ENCODE measurements at regions not wholly inside any gene's neighbourhood (a gene's known extent, or its start where the extent isn't known, plus 50 kb on each side); places are given as distances from the start of the nearest gene placed in this dataset.

- ATAC-seq (no peak), DNase-seq (no peak)
- intact Hi-C loops (cut with DNase I), result loop anchor here in 1 of 10 donors (10.0 kb wide), 1 partner anchor 593 kb away; no protein-coding TSS in a partner anchor
- peak overlapping the region in 1 of 12 donors; percentile 19 for H3K27ac ChIP-seq
- TF ChIP-seq POLR2A (IDR thresholded peaks at IDR 0.05), result no peak
- TF ChIP-seq CTCF (IDR thresholded peaks at IDR 0.05), result no peak
- H3K4me3 ChIP-seq, result no peak overlapping the region
- WGBS, 4 donors, result 89 to 93% (median 90%) methylated on average over 3 of the region's 3 CpGs
- H3K4me1 ChIP-seq, result peaks cover 0 to 21% (median 0%) of the 10 kb centered on the region in 12 donors
- peaks cover 0 to 3% (median 0%) of the 10 kb centered on the region in 12 donors for H3K9me3 ChIP-seq
- no peaks in the 10 kb centered on the region for H3K36me3 ChIP-seq
- no peaks in the 10 kb centered on the region for H3K27me3 ChIP-seq
These were observed 491.0 kb downstream of the FGF9 start for GRCh38 chr13:22161871-22162270.

- intact Hi-C loops (cut with DNase I), result loop anchor here in 1 of 10 donors (10.0 kb wide), 1 partner anchor 592 kb away; no protein-coding TSS in a partner anchor
- peaks cover 0 to 3% (median 0%) of the 10 kb centered on the region in 12 donors for H3K9me3 ChIP-seq
- 72 to 84% (median 77%) methylated on average over 1 of the region's 1 CpG for WGBS, 4 donors
- DNase-seq (no peak), ATAC-seq (no peak)
- TF ChIP-seq CTCF (IDR thresholded peaks at IDR 0.05) (no peak), POLR2A (IDR thresholded peaks at IDR 0.05) (no peak)
- peak overlapping the region in 1 of 12 donors; percentile 52 for H3K27ac ChIP-seq
- no peaks in the 10 kb centered on the region for H3K36me3 ChIP-seq
- H3K4me1 ChIP-seq, result peaks cover 0 to 21% (median 0%) of the 10 kb centered on the region in 12 donors
- H3K4me3 ChIP-seq, result peak overlapping the region in 1 of 12 donors; percentile 23
- H3K27me3 ChIP-seq, result no peaks in the 10 kb centered on the region
These were observed 492.0 kb downstream of the FGF9 start for GRCh38 chr13:22162889-22163288.

GRCh38 chr13:22168437-22169190, 497.7 kb downstream of the FGF9 start:
- no peak for TF ChIP-seq POLR2A (IDR thresholded peaks at IDR 0.05)
- TF ChIP-seq CTCF (IDR thresholded peaks at IDR 0.05), result peak in 5 of 12 donors; percentile 7 to 31 (median 10)
- Histone ChIP-seq H3K4me1 (peaks cover 0 to under 1% (median 0%) of the 10 kb centered on the region in 12 donors), H3K27ac (no peak overlapping the region), H3K4me3 (no peak overlapping the region), H3K27me3 (no peaks in the 10 kb centered on the region), H3K9me3 (peaks cover 0 to 3% (median 0%) of the 10 kb centered on the region in 12 donors), H3K36me3 (no peaks in the 10 kb centered on the region)
- intact Hi-C loops (cut with DNase I), result loop anchor here in 2 of 10 donors (5.0 to 10.0 kb wide), 2 partner anchors 109 to 586 kb away; no protein-coding TSS in a partner anchor
- no peak for ATAC-seq
- WGBS, 4 donors, result 70 to 78% (median 72%) methylated on average over 11 of the region's 11 CpGs
- DNase-seq, result no peak

DNA sequence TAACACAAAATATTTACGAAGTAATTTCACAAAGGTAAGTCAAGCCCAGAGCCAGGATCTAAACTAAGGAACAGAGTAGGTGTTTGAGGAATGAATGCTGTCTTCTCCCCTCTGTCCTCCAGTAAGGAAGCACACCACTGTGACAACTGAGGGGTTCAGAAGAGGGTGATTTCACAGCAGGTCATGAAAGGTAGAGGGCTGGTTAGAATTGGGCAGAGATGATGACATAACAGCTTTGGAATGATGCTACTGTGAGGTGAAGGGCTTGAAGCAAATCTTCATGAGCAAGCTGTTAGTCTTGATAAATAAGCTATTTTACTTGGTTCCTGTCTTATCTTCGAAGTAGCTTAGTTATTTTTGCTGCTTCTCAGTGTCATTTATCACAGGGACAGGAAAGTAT, 498.6 kb downstream of the FGF9 start:
- intact Hi-C loops (cut with DNase I), result loop anchor here in 2 of 10 donors (5.0 to 10.0 kb wide), 2 partner anchors 108 to 585 kb away; no protein-coding TSS in a partner anchor
- Histone ChIP-seq H3K27me3 (no peaks in the 10 kb centered on the region), H3K27ac (no peak overlapping the region), H3K4me1 (no peaks in the 10 kb centered on the region), H3K36me3 (no peaks in the 10 kb centered on the region), H3K4me3 (no peak overlapping the region), H3K9me3 (no peaks in the 10 kb centered on the region)
- DNase-seq (no peak), ATAC-seq (no peak)
- no peak for TF ChIP-seq POLR2A (IDR thresholded peaks at IDR 0.05)
- TF ChIP-seq CTCF (IDR thresholded peaks at IDR 0.05), result no peak
- 42 to 52% (median 49%) methylated on average over 2 of the region's 2 CpGs for WGBS, 4 donors
